GM04503 (cell line): ENCODE measurements at regions not wholly inside any gene's neighbourhood (a gene's known extent, or its start where the extent isn't known, plus 50 kb on each side); places are given as distances from the start of the nearest gene placed in this dataset.

Experiments
- DNase-seq: peaks from one replicate; pipeline ENCODE4 v3.0.0-alpha.2; 2012; ENCODE audit warnings: low read depth

GRCh38 chr15:77786181-77786890 lies 153.6 kb upstream of the LINGO1 start:
- no peak for DNase-seq

- no peak for DNase-seq
Observed at GRCh38 chr15:77784361-77785292, 151.9 kb upstream of the LINGO1 start.

DNA sequence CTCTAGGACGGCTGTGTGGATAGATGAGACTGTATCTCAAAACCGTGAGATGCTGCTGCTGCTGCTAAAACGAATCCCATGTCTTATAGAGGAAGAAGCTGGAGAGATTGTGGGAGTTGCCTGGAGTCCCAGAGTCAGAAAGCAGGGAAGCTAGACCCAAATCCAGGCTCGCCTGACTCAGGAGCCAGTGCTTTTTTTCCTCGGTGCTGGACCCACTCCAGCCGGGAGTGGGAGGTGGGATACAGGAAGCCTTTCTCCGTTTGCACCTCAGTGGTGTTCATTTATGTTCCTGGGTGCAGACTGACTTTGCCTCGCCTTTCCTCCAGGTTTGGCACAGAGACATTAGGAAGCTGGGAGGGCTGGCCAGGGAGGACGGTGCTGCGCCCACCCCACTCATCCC lies 150.9 kb upstream of the LINGO1 start:
- DNase-seq = no peak

GRCh38 chr15:77782691-77783090 lies 150.0 kb upstream of the LINGO1 start:
- no peak for DNase-seq

- no peak for DNase-seq
Observed at GRCh38 chr15:77781946-77782240, 149.2 kb upstream of the LINGO1 start.

DNA sequence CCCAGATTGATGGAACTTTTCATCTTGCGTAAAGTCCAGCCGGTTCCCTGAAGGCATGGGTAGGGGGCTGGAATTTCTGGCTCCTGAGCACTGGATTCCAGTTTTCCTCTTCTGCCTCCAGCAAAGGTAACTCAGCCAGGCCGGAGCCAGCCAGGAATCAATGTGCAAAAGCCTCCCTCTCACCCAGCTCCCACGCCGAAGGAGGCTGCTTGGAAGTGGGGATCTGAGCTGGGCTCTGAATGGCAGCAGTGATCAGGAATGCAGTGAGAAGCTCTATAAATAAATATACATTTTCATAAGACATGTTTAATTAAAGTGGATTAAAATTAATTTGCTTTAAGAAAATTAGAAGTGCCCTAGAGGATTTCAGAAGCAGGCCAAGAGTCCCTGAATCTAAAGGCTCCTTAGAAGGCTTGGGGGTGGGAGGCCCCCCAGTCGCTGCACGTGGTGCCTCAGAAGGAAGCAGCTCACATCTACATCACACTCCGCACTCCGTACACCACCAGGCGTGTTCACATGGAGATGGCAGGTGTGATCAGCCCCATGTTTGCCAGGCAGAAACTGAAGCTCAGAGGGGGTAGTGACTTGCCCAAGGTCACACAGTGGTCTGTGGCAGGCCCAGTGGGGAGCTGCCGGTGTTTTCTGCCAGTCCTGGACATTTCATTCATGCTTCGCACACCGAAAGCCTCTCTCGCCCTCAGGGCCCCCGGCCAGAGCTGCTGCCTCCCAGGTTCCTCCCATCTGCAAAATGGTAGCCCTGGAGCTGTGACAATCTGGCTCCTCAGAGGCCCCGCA lies 148.6 kb upstream of the LINGO1 start:
- DNase-seq = no peak

GRCh38 chr15:77778802-77779201 lies 146.1 kb upstream of the LINGO1 start:
- DNase-seq = no peak

- DNase-seq = no peak
Observed at GRCh38 chr15:77775837-77776236, 143.1 kb upstream of the LINGO1 start.

- DNase-seq = no peak
Observed at GRCh38 chr15:77775373-77775772, 142.7 kb upstream of the LINGO1 start.

DNA sequence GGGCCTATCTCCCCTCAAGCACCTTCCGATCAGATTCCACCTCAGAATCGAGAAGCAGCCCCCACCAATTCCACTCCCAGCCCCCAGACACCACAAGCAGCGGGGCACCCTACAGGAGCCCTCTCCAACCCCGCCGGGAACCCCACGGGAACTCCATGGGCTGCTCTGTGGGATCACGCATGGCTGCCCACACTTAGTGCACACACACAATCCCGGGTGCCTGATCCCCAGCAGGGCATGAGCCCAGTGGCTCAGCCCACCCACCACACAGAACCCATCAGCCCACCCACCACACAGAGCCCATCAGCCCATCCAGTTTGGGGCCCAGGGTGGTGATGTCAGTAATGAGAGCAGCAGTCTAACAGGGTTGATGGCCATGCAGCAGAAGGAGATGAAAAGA lies 141.6 kb upstream of the LINGO1 start:
- no peak for DNase-seq

DNA sequence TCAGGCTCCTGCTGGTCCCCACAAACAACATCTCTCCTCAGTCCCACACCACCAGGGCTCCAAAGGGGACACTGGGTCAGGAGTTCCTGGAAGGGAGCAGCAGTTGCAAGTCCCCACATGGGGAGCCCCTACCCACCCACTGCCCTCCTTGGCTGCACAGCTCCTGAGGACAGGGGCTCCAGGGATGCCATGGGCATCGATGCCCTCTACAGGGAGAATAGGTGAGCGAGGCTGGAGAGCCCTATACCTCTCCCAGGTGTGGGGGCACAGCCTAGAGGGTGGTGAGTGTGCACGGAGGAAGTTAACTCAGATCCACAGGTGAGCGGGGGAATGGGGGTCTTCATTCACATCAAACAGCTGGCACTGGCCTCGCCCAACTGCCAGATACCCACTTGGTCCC lies 141.2 kb upstream of the LINGO1 start:
- DNase-seq = no peak

DNA sequence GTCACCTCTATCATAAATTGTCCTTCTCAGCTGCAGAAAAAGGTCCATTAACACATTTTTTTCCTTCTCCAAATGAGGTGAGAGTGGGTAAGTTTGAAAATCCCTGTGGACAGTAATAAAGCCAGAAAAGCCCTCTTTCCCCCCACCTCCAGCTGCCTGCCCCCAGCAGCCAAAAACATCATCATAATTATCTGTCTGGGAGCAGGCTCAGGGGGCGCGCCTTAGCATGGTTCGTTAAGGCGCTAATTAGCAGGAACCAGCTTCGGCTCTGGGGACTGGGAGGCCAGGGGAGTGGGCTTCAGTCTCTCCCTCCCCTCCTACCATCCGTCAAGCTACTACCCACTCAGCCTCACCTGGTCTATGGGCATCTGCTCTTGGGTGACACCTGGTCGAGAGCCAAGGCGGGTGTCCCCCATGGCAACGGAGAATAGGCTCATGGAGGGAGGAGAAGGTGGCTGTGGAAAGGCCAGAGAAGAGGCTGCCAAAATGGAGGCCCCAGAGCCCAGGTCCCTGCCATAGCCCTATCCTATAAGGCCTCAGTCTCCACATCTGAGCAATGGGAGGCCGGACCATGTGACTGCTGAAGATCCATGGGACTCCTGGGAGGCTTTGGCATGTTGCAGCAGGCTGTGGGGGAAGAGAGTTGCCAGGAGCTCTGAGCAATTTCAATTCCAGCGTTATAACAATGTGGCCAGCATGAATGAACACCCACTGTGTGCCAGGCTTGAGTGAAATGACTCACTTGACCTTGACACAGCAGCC lies 140.1 kb upstream of the LINGO1 start:
- no peak for DNase-seq

- no peak for DNase-seq
Observed at GRCh38 chr15:77771616-77772015, 138.9 kb upstream of the LINGO1 start.

GRCh38 chr15:77769700-77770099 lies 137.0 kb upstream of the LINGO1 start:
- DNase-seq = no peak

- DNase-seq = no peak
Observed at GRCh38 chr15:77768521-77769078, 135.9 kb upstream of the LINGO1 start.

DNA sequence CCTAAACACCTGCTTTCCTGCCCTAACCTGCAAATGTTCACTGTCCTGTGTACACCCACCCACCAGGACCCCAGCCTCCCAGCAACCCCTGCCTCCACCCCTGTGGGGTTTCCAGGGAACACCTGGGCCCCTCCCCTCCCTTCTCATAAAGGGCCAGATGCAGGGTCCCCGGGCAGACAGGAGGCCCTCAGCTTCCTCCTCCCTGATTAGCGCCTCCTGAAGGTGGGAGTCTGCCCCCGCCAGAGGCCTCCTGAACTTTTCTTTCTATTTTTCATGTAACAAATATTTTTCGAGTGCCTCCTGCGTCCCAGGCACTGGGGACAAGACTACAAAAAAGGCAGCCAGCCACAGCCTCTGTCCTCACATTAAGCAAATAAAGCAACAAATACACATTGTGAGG lies 135.4 kb upstream of the LINGO1 start:
- DNase-seq = no peak

DNA sequence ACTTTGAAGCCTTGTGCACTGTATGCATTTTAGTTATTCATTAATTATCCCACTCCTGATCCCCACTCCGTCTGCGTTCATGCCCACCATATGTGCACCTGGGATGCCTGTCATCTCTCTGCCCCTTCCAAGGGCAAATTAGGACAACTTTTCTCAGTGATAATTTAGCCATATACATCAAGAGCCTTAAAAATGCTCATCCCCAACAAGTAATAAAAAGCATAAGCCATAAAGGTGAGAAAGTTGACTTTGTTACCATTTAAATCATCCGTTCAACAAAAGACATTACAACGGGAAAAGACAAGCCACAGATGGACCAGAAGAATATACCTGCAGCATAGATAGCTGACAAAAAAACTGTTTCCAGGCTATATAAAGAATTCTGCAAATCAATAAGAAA lies 131.4 kb upstream of the LINGO1 start:
- DNase-seq = no peak

- DNase-seq = no peak
Observed at GRCh38 chr15:77762747-77763355, 130.1 kb upstream of the LINGO1 start.

DNA sequence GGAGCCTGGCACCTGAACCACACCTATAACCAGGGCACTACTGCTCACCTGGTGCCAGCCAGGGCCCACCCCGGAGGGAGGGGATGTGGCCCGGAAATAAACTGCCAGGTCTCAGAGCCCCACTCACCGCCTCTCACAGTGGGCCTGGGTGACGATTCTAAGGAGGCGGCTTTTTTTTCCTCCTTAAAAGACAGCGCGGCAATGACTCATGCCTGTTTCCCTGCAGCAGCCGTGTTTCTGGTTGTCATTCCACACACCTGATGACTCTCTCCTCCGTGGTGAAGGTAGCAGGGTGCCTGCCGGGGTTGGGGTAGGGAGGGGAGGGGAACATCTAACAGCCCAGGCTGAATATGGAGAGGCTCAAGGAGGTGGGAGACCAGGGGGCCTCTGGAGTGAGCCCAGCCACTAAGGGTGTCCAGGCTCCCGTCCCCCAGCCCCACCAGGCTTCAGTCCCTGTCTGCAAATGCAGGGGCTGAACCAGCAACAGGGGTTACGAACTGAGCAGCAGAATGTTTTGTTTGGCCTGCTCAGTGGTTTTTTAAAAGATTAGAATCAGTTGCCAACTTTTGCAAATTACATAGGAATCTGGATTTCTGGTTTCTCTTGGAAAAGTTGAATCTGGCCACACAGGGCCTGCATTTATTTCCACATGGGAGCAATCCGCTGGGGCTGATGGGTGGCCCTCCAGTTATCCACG lies 127.3 kb upstream of the LINGO1 start:
- no peak for DNase-seq

DNA sequence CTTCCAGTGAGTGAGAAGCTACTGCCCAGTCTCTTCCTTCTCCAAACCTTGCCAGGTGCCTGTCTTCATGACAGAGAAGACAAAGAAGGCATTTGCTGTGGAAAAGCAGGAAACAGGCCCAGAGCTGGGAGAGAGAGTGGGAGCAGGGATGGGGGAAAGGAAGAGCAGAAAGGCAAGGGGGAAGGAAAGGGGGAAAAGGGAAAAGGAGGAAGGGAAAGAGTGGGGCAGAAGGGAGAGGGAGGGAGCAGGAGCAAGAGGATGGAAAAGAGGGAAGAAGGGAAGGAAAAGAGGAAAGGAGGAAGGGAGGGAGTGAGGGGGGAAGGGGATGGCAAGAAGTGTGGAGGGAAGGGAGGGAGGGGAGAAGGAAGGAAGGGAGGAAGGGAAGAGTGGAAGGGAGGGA lies 121.2 kb upstream of the LINGO1 start:
- no peak for DNase-seq
